Dendritic cell treated with granulocyte-macrophage colony-stimulating factor and Interleukin-4, amounts not matched to agents 40 ng/mL and 50 ng/mL, for 4 days (primary cell): ENCODE measurements at regions not wholly inside any gene's neighbourhood (a gene's known extent, or its start where the extent isn't known, plus 50 kb on each side); places are given as distances from the start of the nearest gene placed in this dataset.
A peak's percentile ranks its signal among the peaks of the same experiment; 100 is the strongest.
"Not testable (repeated sequence)": the region's sequence is repeated elsewhere in the genome, so short reads cannot be mapped to it uniquely, and the experiment has no call there.

Source experiments
- H3K27ac Mint-ChIP-seq: one replicate; pipeline ENCODE4 v1.8.0; 2022; ENCODE audit warnings: mild to moderate bottlenecking, mixed read lengths
- H3K27me3 Mint-ChIP-seq: one replicate; pipeline ENCODE4 v1.8.0; 2022; ENCODE audit warnings: mild to moderate bottlenecking, mixed read lengths
- H3K36me3 Mint-ChIP-seq: one replicate; pipeline ENCODE4 v1.8.0; 2022; ENCODE audit warnings: low read depth, mixed read lengths
- H3K4me1 Mint-ChIP-seq: one replicate; pipeline ENCODE4 v1.8.0; 2022; ENCODE audit warnings: low read depth, mixed read lengths
- H3K4me3 Mint-ChIP-seq: one replicate; pipeline ENCODE4 v1.8.0; 2022; ENCODE audit warnings: mild to moderate bottlenecking, moderate library complexity, mixed read lengths
- H3K9me3 Mint-ChIP-seq: one replicate; pipeline ENCODE4 v1.8.0; 2022; ENCODE audit warnings: mixed read lengths
- intact Hi-C: fragments of 100-400 bp; cut with micrococcal nuclease; formaldehyde crosslinking; loops from one replicate; pipeline ENCODE4 v1.15.0; 2022

- no peak overlapping the region for H3K4me3 Mint-ChIP-seq
- no peaks in the 10 kb centered on the region for H3K36me3 Mint-ChIP-seq
- intact Hi-C loops = loop anchor here (10.0 kb wide), 1 partner anchor 65 kb away; no protein-coding TSS in a partner anchor
- peaks cover 2% of the 10 kb centered on the region for H3K4me1 Mint-ChIP-seq
- H3K27me3 Mint-ChIP-seq = no peaks in the 10 kb centered on the region
- no peak overlapping the region for H3K27ac Mint-ChIP-seq
- no peaks in the 10 kb centered on the region for H3K9me3 Mint-ChIP-seq
These were observed 73.5 kb upstream of the CDK6 start for GRCh38 chr7:92909686-92910475.

- no peaks in the 10 kb centered on the region for H3K27me3 Mint-ChIP-seq
- no peaks in the 10 kb centered on the region for H3K36me3 Mint-ChIP-seq
- intact Hi-C loops = loop anchor here (10.0 kb wide), 1 partner anchor 60 kb away; no protein-coding TSS in a partner anchor
- no peak overlapping the region for H3K4me3 Mint-ChIP-seq
- H3K9me3 Mint-ChIP-seq = no peaks in the 10 kb centered on the region
- peak overlapping the region; percentile 11 for H3K27ac Mint-ChIP-seq
- H3K4me1 Mint-ChIP-seq = peaks cover 17% of the 10 kb centered on the region
These were observed 68.1 kb upstream of the CDK6 start for GRCh38 chr7:92904244-92905131.

- Mint-ChIP-seq H3K27ac (no peak overlapping the region), H3K9me3 (peaks cover 47% of the 10 kb centered on the region), H3K27me3 (no peaks in the 10 kb centered on the region), H3K4me3 (no peak overlapping the region), H3K4me1 (peaks cover 5% of the 10 kb centered on the region), H3K36me3 (no peaks in the 10 kb centered on the region)
- intact Hi-C loops = no loop called here
These were observed 62.4 kb upstream of the CDK6 start for GRCh38 chr7:92898798-92899197.

GRCh38 chr7:92894857-92895256, 58.5 kb upstream of the CDK6 start:
- intact Hi-C loops, H3K27ac Mint-ChIP-seq, H3K27me3 Mint-ChIP-seq, H3K36me3 Mint-ChIP-seq, H3K4me3 Mint-ChIP-seq, H3K4me1 Mint-ChIP-seq: not testable (repeated sequence)
- peaks cover 53% of the 10 kb centered on the region for H3K9me3 Mint-ChIP-seq

GRCh38 chr7:92889081-92889480, 52.7 kb upstream of the CDK6 start:
- Mint-ChIP-seq H3K36me3 (no peaks in the 10 kb centered on the region), H3K4me1 (peaks cover 1% of the 10 kb centered on the region), H3K4me3 (no peak overlapping the region), H3K27ac (no peak overlapping the region), H3K9me3 (peaks cover 24% of the 10 kb centered on the region), H3K27me3 (no peaks in the 10 kb centered on the region)
- intact Hi-C loops = no loop called here
